K562 (cell line): ENCODE measurements at regions not wholly inside any gene's neighbourhood (a gene's known extent, or its start where the extent isn't known, plus 50 kb on each side); places are given as distances from the start of the nearest gene placed in this dataset.

Experiments used
- CHD7 ChIP-seq: fragments of 200-600 bp; sonication (generic); IDR thresholded peaks from one replicate; pipeline ENCODE4 v1.6.1; 2012; ENCODE audit warnings: mild to moderate bottlenecking, low read depth, low read length, inconsistent platforms
- FOXP1 ChIP-seq: sonication (generic); formaldehyde crosslinking; IDR thresholded peaks from 2 replicates; pipeline ENCODE4 v1.8.0; 2022; ENCODE audit warnings: mild to moderate bottlenecking, missing genetic modification reagents
- ZNF143 ChIP-seq: sonication (generic); formaldehyde crosslinking; IDR thresholded peaks from 2 replicates; pipeline ENCODE4 v1.9.0; 2022; ENCODE audit warnings: mild to moderate bottlenecking, missing genetic modification reagents

GRCh38 chr4:18291256-18291655 is 269.7 kb upstream of the LCORL start (continued):
- TF ChIP-seq CHD7, result no peak
- TF ChIP-seq ZNF143, result no peak
- no peak for TF ChIP-seq FOXP1 (CRISPR knock-in tag)
